ENCODE measurements at regions not wholly inside any gene's neighbourhood (a gene's known extent, or its start where the extent isn't known, plus 50 kb on each side); places are given as distances from the start of the nearest gene placed in this dataset.
"Not testable (repeated sequence)": the region's sequence is repeated elsewhere in the genome, so short reads cannot be mapped to it uniquely, and the experiment has no call there.

DNA sequence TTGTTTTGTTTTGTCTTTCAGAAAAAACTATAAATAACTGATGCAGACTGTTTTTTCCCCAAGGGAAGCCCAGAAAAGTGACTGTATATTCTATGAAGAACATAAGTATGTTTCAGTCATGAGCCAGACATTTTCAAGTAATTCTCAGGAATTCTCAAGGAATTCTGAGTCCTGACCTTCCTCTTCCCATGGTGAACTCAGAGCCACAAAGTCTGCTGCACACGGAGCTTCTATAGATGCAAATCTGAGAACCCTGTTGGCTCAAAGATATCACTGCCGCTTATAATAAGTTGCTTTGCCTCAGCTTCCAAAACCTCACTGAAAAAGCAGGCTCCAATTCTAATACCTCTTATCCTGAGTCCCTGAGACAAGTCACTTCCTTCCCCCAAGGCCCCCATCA, 418.5 kb upstream of the RUNX1 start (continued):
- TF ChIP-seq FOXJ3 (CRISPR knock-in tag; IDR thresholded peaks at IDR 0.05) (no peak), EP300 (IDR thresholded peaks at IDR 0.05; ENCODE audit: borderline replicate concordance in 1 of 2, low read depth in 1 of 2, low read length in 1 of 2) (no peak), TAF1 (IDR thresholded peaks at IDR 0.05; ENCODE audit: borderline replicate concordance, low read depth, low read length) (no peak), RXRA (IDR thresholded peaks at IDR 0.05; ENCODE audit: borderline replicate concordance, low read depth) (no peak), CHD2 (IDR thresholded peaks at IDR 0.05; ENCODE audit: low read length, partially characterized antibody) (no peak), NFIC (IDR thresholded peaks at IDR 0.05; ENCODE audit: borderline replicate concordance) (no peak), JUND (IDR thresholded peaks at IDR 0.05) (no peak), RAD21 (IDR thresholded peaks at IDR 0.05; ENCODE audit: low read length) (no peak), SMC3 (IDR thresholded peaks at IDR 0.05; ENCODE audit: low read depth, low read length) (no peak)

DNA sequence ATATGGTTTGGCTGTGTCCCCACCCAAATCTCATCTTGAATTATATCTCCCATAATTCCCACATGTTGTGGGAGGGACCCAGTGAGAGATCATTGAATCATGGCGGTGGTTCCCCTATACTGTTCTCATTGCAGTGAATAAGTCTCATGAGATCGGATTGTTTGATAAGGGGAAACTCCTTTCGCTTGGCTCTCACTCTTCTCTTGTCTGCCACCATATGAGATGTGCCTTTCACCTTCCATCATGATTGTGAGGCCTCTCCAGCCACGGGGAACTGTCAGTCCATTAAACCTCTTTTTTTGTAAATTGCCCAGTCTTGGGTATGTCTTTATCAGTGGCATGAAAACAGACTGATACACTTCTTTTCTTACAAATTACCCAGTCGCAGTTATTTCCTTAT, 417.6 kb upstream of the RUNX1 start:
- H3K79me2 ChIP-seq (ENCODE audit: insufficient read depth); H2AFZ ChIP-seq (ENCODE audit: low read depth); H3K27me3 ChIP-seq (ENCODE audit: insufficient read depth); H3K4me1 ChIP-seq (ENCODE audit: control insufficient read depth in 1 of 2, insufficient read depth in 2 of 2, low read depth in 1 of 2, low read length in 1 of 2); POLR2A ChIA-PET; H3K4me2 ChIP-seq; H3K27ac ChIP-seq (ENCODE audit: low read depth in 2 of 2, low read length in 1 of 2); H4K20me1 ChIP-seq (ENCODE audit: insufficient read depth); H3K4me3 ChIP-seq (ENCODE audit: low read depth in 2 of 2, low read length in 1 of 2); H3K9me2 ChIP-seq; H3F3A ChIP-seq (replicated peaks; ENCODE audit: insufficient read depth); DNase-seq; CTCF ChIA-PET; H3K9ac ChIP-seq; H3K9me3 ChIP-seq; H3K36me3 ChIP-seq (replicated peaks in 1 of 2; ENCODE audit: control insufficient read depth in 1 of 2, insufficient read depth in 2 of 2, low read length in 1 of 2): not testable (repeated sequence)
- WGBS (ENCODE audit: low lambda C conversion rate): 19% methylated on average over 5 of the region's 5 CpGs

DNA sequence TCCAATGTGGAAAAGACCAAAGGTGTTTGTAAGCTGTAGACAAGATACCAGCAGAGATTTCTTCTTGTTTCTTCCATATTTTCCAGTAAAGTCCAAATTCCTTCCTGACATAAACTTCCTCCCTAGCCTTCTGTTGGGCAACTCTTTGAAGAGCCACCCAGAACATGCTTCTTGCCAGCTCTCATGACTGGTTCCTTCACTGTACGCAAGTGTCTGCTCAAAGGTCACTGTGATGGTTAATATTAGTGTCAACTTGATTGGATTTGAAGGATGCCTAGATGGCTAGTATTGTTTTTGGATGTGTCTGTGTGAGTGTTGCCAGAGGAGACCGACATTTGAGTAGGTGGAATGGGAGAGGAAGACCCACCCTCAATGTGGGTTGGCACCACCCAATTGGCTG, 416.6 kb upstream of the RUNX1 start:
- Histone ChIP-seq H3K9me2 (no peaks in the 10 kb centered on the region), H3K4me1 (ENCODE audit: control insufficient read depth in 1 of 2, insufficient read depth in 2 of 2, low read depth in 1 of 2, low read length in 1 of 2) (no peaks in the 10 kb centered on the region), H3F3A (replicated peaks; ENCODE audit: insufficient read depth) (no peaks in the 10 kb centered on the region), H3K4me2 (no peak overlapping the region), H3K36me3 (replicated peaks in 1 of 2; ENCODE audit: control insufficient read depth in 1 of 2, insufficient read depth in 2 of 2, low read length in 1 of 2) (no peaks in the 10 kb centered on the region), H3K4me3 (ENCODE audit: low read depth in 2 of 2, low read length in 1 of 2) (no peak overlapping the region), H2AFZ (ENCODE audit: low read depth) (no peak overlapping the region), H3K9ac (no peak overlapping the region), H3K79me2 (ENCODE audit: insufficient read depth) (no peaks in the 10 kb centered on the region), H3K27ac (ENCODE audit: low read depth in 2 of 2, low read length in 1 of 2) (no peak overlapping the region), H4K20me1 (ENCODE audit: insufficient read depth) (no peaks in the 10 kb centered on the region), H3K27me3 (ENCODE audit: insufficient read depth) (no peaks in the 10 kb centered on the region), H3K9me3 (no peaks in the 10 kb centered on the region)
- no peak for DNase-seq
- 38% methylated on average over 2 of the region's 2 CpGs for WGBS (ENCODE audit: low lambda C conversion rate)
- TF ChIP-seq NFIC (IDR thresholded peaks at IDR 0.05; ENCODE audit: borderline replicate concordance) (no peak), RAD21 (IDR thresholded peaks at IDR 0.05; ENCODE audit: low read length) (no peak), JUND (IDR thresholded peaks at IDR 0.05) (no peak), TCF12 (IDR thresholded peaks at IDR 0.05) (no peak), SMC3 (IDR thresholded peaks at IDR 0.05; ENCODE audit: low read depth, low read length) (no peak), TEAD4 (IDR thresholded peaks at IDR 0.05; ENCODE audit: borderline replicate concordance, insufficient read depth) (no peak), CHD2 (IDR thresholded peaks at IDR 0.05; ENCODE audit: low read length, partially characterized antibody) (no peak), FOXJ3 (CRISPR knock-in tag; IDR thresholded peaks at IDR 0.05) (no peak), EZH2phosphoT487 (IDR thresholded peaks at IDR 0.05; ENCODE audit: borderline replicate concordance, low read depth) (no peak)
- CTCF ChIA-PET: no interaction called here
- POLR2A ChIA-PET: no interaction called here

DNA sequence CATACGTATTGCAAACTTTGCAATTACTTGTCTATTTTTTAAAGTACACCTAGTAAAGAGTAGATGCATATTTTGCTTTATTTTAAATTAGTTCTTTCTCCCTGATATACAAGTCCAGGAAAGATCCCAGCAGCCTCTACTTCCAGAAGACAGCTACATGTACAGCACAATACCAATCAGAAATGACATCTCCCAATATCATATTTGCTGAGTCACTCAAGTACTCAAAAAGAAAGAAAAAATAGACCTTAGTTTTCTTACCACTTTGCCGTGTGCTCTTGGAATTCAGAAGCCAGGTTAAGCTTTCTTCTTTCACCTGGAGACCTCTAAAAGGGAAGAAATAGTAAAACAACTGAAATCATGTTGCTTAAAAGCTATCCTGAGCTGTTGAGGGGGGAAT, 412.6 kb upstream of the RUNX1 start:
- CTCF ChIA-PET: no interaction called here
- TF ChIP-seq RXRA (IDR thresholded peaks at IDR 0.05; ENCODE audit: borderline replicate concordance, low read depth): no peak
- no peak for TF ChIP-seq TCF12 (IDR thresholded peaks at IDR 0.05)
- TF ChIP-seq GABPA (IDR thresholded peaks at IDR 0.05; ENCODE audit: low read depth): no peak
- no peak for TF ChIP-seq NFIC (IDR thresholded peaks at IDR 0.05; ENCODE audit: borderline replicate concordance)
- no peak for TF ChIP-seq FOXJ3 (CRISPR knock-in tag; IDR thresholded peaks at IDR 0.05)
- TF ChIP-seq EP300 (IDR thresholded peaks at IDR 0.05; ENCODE audit: borderline replicate concordance in 1 of 2, low read depth in 1 of 2, low read length in 1 of 2): no peak
- TF ChIP-seq, protein P1, sequence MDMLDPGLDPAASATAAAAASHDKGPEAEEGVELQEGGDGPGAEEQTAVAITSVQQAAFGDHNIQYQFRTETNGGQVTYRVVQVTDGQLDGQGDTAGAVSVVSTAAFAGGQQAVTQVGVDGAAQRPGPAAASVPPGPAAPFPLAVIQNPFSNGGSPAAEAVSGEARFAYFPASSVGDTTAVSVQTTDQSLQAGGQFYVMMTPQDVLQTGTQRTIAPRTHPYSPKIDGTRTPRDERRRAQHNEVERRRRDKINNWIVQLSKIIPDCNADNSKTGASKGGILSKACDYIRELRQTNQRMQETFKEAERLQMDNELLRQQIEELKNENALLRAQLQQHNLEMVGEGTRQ (IDR thresholded peaks at IDR 0.05; ENCODE audit: borderline replicate concordance, low read depth, low read length): no peak
- TF ChIP-seq RFX5 (IDR thresholded peaks at IDR 0.05; ENCODE audit: low read length): no peak
- TF ChIP-seq, protein P2, sequence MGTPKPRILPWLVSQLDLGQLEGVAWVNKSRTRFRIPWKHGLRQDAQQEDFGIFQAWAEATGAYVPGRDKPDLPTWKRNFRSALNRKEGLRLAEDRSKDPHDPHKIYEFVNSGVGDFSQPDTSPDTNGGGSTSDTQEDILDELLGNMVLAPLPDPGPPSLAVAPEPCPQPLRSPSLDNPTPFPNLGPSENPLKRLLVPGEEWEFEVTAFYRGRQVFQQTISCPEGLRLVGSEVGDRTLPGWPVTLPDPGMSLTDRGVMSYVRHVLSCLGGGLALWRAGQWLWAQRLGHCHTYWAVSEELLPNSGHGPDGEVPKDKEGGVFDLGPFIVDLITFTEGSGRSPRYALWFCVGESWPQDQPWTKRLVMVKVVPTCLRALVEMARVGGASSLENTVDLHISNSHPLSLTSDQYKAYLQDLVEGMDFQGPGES (IDR thresholded peaks at IDR 0.05; ENCODE audit: low read depth, low read length): no peak
- TF ChIP-seq FOSL2 (IDR thresholded peaks at IDR 0.05; ENCODE audit: borderline replicate concordance, low read depth): no peak
- no peak for TF ChIP-seq MEF2A (IDR thresholded peaks at IDR 0.05; ENCODE audit: borderline replicate concordance, low read depth)
- TF ChIP-seq TAF1 (IDR thresholded peaks at IDR 0.05; ENCODE audit: borderline replicate concordance, low read depth, low read length): no peak
- no peak for TF ChIP-seq SMC3 (IDR thresholded peaks at IDR 0.05; ENCODE audit: low read depth, low read length)
- TF ChIP-seq GATA2 (CRISPR knock-in tag; IDR thresholded peaks at IDR 0.05): no peak
- TF ChIP-seq EZH2phosphoT487 (IDR thresholded peaks at IDR 0.05; ENCODE audit: borderline replicate concordance, low read depth): no peak
- TF ChIP-seq CHD2 (IDR thresholded peaks at IDR 0.05; ENCODE audit: low read length, partially characterized antibody): no peak

More for the DNA sequence above, 412.6 kb upstream of the RUNX1 start:
- Histone ChIP-seq H3K9me3 (no peaks in the 10 kb centered on the region), H4K20me1 (ENCODE audit: insufficient read depth) (no peaks in the 10 kb centered on the region), H3F3A (replicated peaks; ENCODE audit: insufficient read depth) (no peaks in the 10 kb centered on the region), H3K36me3 (replicated peaks in 1 of 2; ENCODE audit: control insufficient read depth in 1 of 2, insufficient read depth in 2 of 2, low read length in 1 of 2) (no peaks in the 10 kb centered on the region), H2AFZ (ENCODE audit: low read depth) (no peak overlapping the region), H3K9me2 (no peaks in the 10 kb centered on the region), H3K9ac (no peak overlapping the region), H3K4me3 (ENCODE audit: low read depth in 2 of 2, low read length in 1 of 2) (no peak overlapping the region), H3K4me1 (ENCODE audit: control insufficient read depth in 1 of 2, insufficient read depth in 2 of 2, low read depth in 1 of 2, low read length in 1 of 2) (no peaks in the 10 kb centered on the region), H3K27me3 (ENCODE audit: insufficient read depth) (no peaks in the 10 kb centered on the region), H3K4me2 (no peak overlapping the region), H3K79me2 (ENCODE audit: insufficient read depth) (no peaks in the 10 kb centered on the region), H3K27ac (ENCODE audit: low read depth in 2 of 2, low read length in 1 of 2) (no peak overlapping the region)
- WGBS (ENCODE audit: low lambda C conversion rate): 35% methylated on average over 2 of the region's 2 CpGs
- DNase-seq: no peak
- POLR2A ChIA-PET: no interaction called here

Data from SK-N-SH (cell line).